GM12878 (cell line): ENCODE measurements at regions not wholly inside any gene's neighbourhood (a gene's known extent, or its start where the extent isn't known, plus 50 kb on each side); places are given as distances from the start of the nearest gene placed in this dataset.

Experiments used
- ATAC-seq: fragments of 200-7000 bp; cut with Tn5 transposase; 3 replicates; pipeline ENCODE4 v1.9.1; 2020; ENCODE audit warnings: mild to moderate bottlenecking, moderate library complexity
- BruUV-seq: library from RNA; stranded (reverse); fragments of 400-500 nt; replicated peaks from 2 replicates; lab custom pipeline; 2021; lab: Mats Ljungman, UMichigan
- CTCF ChIA-PET: fragments of 300-600 bp; sonication (Branson Sonifier 250); formaldehyde crosslinking; extraction: SDS; loops from one replicate; lab custom pipeline; 2021; ENCODE audit warnings: inconsistent platforms; lab: Yijun Ruan, JAX
- POLR2A ChIA-PET: fragments of 350-600 bp; formaldehyde crosslinking; extraction: SDS; loops from one replicate; lab custom pipeline; 2021; ENCODE audit warnings: inconsistent platforms; lab: Charles Lee
- RAD21 ChIA-PET: fragments of 300-600 bp; sonication (Branson Sonifier 250); formaldehyde crosslinking; loops from one replicate; lab custom pipeline; 2023; ENCODE audit warnings: antibody characterized with exemption; ENCODE audit not compliant: unreplicated experiment; lab: Charles Lee
- SMC1A ChIA-PET: fragments of 300-600 bp; sonication (Branson Sonifier 250); formaldehyde crosslinking; loops from one replicate; lab custom pipeline; 2023; ENCODE audit not compliant: unreplicated experiment, uncharacterized antibody; lab: Charles Lee
- DNase-seq: peaks from one replicate; pipeline ENCODE4 v3.0.0-alpha.2; 2011; ENCODE audit warnings: low read depth, low spot score
- FAIRE-seq: peaks from 3 replicates; lab custom pipeline; 2011; peaks lifted over from hg19 to GRCh38; lab: Jason Lieb, UNC
- H2AFZ ChIP-seq: 2 replicates; pipeline ENCODE4 v1.6.0; 2011; ENCODE audit warnings: low read depth, low read length, control low read depth; ENCODE audit not compliant: control insufficient read depth
- H3K27ac ChIP-seq: 2 replicates; pipeline ENCODE4 v1.5.1; 2011; ENCODE audit warnings: control low read depth; ENCODE audit not compliant: control insufficient read depth, insufficient read depth
- H3K27me3 ChIP-seq, 2 experiments: replicated peaks in 1 of 2; 2 replicates each; pipeline versions ENCODE4 v1.6.0 to v1.6.1; 2011; ENCODE audit warnings: low read length in 1 of 2; ENCODE audit not compliant: control insufficient read depth in 2 of 2, insufficient read depth in 2 of 2
- H3K36me3 ChIP-seq, 2 experiments: 2 replicates each; pipeline ENCODE4 v1.5.1; 2011; ENCODE audit warnings: low read length in 1 of 2; ENCODE audit not compliant: control insufficient read depth in 2 of 2, insufficient read depth in 2 of 2
- H3K4me1 ChIP-seq: 2 replicates; pipeline ENCODE4 v1.6.1; 2011; ENCODE audit warnings: mild to moderate bottlenecking, low read length, moderate library complexity, mixed read lengths; ENCODE audit not compliant: control insufficient read depth, insufficient read depth
- H3K4me2 ChIP-seq: 2 replicates; pipeline ENCODE4 v1.6.0; 2011; ENCODE audit warnings: control low read depth; ENCODE audit not compliant: control insufficient read depth, insufficient read depth
- H3K4me3 ChIP-seq: fragments of 200-600 bp; sonication (generic); 2 replicates; pipeline ENCODE4 v1.5.1; 2016
- H3K79me2 ChIP-seq: 2 replicates; pipeline ENCODE4 v1.6.0; 2011; ENCODE audit warnings: low read length; ENCODE audit not compliant: control insufficient read depth, insufficient read depth
- H3K9ac ChIP-seq: 2 replicates; pipeline ENCODE4 v1.8.0; 2011; ENCODE audit warnings: low read length, control low read depth, mixed read lengths; ENCODE audit not compliant: control insufficient read depth, insufficient read depth
- H3K9me3 ChIP-seq: replicated peaks from 3 replicates; pipeline ENCODE4 v1.5.1; 2011; ENCODE audit warnings: mild to moderate bottlenecking, low read length; ENCODE audit not compliant: control insufficient read depth, insufficient read depth
- H4K20me1 ChIP-seq: 2 replicates; pipeline ENCODE4 v1.6.0; 2011; ENCODE audit not compliant: control insufficient read depth, insufficient read depth
- ATF7 ChIP-seq: fragments of 450-650 bp; IDR thresholded peaks from 2 replicates; pipeline ENCODE4 v1.6.1; 2016; ENCODE audit warnings: low read depth, mild to moderate bottlenecking
- IKZF2 ChIP-seq, 2 experiments: fragments of 450-650 bp; IDR thresholded peaks; 2 replicates each; pipeline ENCODE4 v1.6.1; 2017; ENCODE audit warnings: mild to moderate bottlenecking in 2 of 2, moderate library complexity in 2 of 2
- MEF2A ChIP-seq: IDR thresholded peaks from 2 replicates; pipeline ENCODE4 v1.6.1; 2011; ENCODE audit warnings: low read depth, mild to moderate bottlenecking, low read length, moderate library complexity; ENCODE audit not compliant: insufficient read depth
- RUNX3 ChIP-seq: IDR thresholded peaks from 2 replicates; pipeline ENCODE4 v1.6.1; 2012; ENCODE audit warnings: low read length, inconsistent platforms
- STAT3 ChIP-seq: IDR thresholded peaks from 2 replicates; pipeline ENCODE4 v1.6.1; 2011; ENCODE audit warnings: low read depth, low read length, improper control_type of control experiment
- TCF7 ChIP-seq: IDR thresholded peaks from 2 replicates; pipeline ENCODE4 v1.6.1; 2014; ENCODE audit warnings: antibody characterized with exemption, borderline replicate concordance
- ZZZ3 ChIP-seq: IDR thresholded peaks from 2 replicates; pipeline ENCODE4 v1.6.1; 2011; ENCODE audit warnings: low read depth; ENCODE audit not compliant: control insufficient read depth, insufficient read length
- WGBS: methylation state at CpG from one replicate; pipeline ENCODE4 v1.1.6; 2016; ENCODE audit warnings: low lambda C conversion rate; ENCODE audit not compliant: insufficient replicate concordance, insufficient coverage; ENCODE audit errors: missing lambda C conversion rate; 5-methylcytosine and 5-hydroxymethylcytosine counted together
- in situ Hi-C: fragments of 300-500 bp; cut with MboI; formaldehyde crosslinking; loops from 9 replicates; pipeline ENCODE4 v1.14.3; 2018; ENCODE audit warnings: mixed read lengths
- intact Hi-C: fragments of 100-400 bp; cut with micrococcal nuclease; formaldehyde crosslinking; loops from one replicate; pipeline ENCODE4 v1.14.2; 2022; ENCODE audit not compliant: unreplicated experiment

DNA sequence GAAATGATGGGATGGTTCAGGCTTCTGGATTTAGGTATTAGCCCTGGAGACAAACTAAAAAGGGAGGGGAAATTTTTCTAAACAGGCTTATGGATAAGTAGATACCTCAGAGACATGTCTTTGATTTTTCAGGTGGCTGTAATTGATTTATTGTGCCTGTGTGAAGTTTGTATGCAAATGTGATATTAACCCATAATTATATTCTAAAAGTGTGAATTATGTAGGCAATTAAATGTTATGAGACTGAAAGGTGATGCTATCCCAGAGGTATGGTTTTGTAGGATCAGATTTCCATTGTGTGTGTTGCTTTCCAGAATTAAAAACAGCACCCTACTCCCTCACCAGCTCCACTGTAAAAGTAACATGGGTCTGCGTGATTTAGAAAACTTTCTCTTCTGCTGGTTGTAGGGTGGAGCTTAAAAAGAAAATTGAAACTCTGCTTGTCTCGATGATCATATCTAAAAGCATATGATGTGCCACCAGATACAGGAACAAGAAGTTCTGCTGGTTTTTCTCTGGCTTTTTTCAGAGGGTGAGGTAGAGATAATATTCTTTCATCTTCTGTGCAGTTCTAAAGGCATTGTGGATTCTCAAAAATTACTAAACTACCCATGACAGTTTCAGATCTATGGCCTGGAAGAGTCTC, 71.8 kb upstream of the TAF11L2 start:
- Histone ChIP-seq H3K36me3 (no peaks in the 10 kb centered on the region), H4K20me1 (no peaks in the 10 kb centered on the region), H3K9ac (no peak overlapping the region), H2AFZ (no peak overlapping the region), H3K9me3 (no peaks in the 10 kb centered on the region; the same call in 2 of the 3 replicates)
- in situ Hi-C loops = no loop called here
- peak; percentile 93 for ATAC-seq
- 0 out of 2 replicates have a peak, but pooled peaks have one; percentile 25 for TF ChIP-seq ATF7
- TF ChIP-seq RUNX3 = peak; percentile 48; the same call in 1 of the 2 replicates
- TF ChIP-seq TCF7 = 0 out of 2 replicates have a peak, but pooled peaks have one; percentile 46
- no peak for TF ChIP-seq STAT3
- TF ChIP-seq MEF2A = 0 out of 2 replicates have a peak, but pooled peaks have one; percentile 15
- TF ChIP-seq IKZF2 (IDR thresholded peaks at IDR 0.05) = 0 out of 4 replicates have a peak, but pooled peaks of 1 of the 2 experiments have one; percentile 8
- no peak for TF ChIP-seq ZZZ3
- TF ChIP-seq, all 136 proteins: peak for 5
- Histone ChIP-seq H3K27me3 (no peaks in the 10 kb centered on the region), H3K27ac (no peak overlapping the region), H3K4me3 (no peak overlapping the region; the same call in 1 of the 2 replicates), H3K4me2 (peak overlapping the region; percentile 46), H3K4me1 (peaks cover 14% of the 10 kb centered on the region), H3K79me2 (no peaks in the 10 kb centered on the region)
- intact Hi-C loops = loop anchor here (2.0 to 5.0 kb wide), 2 partner anchors 109 to 209 kb away; partner anchors contain the start of gene BASP1
- 0% methylated on average over 2 of the region's 2 CpGs for WGBS
- SMC1A ChIA-PET = interaction anchor here (1.0 to 1.8 kb wide), 7 partner anchors 11 to 211 kb away, joined by 3 to 5 read pairs (median 3); no protein-coding TSS in a partner anchor
- CTCF ChIA-PET = interaction anchor here (1.5 to 2.2 kb wide), 3 partner anchors 13 to 232 kb away, joined by 4 to 10 read pairs (median 7); no protein-coding TSS in a partner anchor
- RAD21 ChIA-PET = interaction anchor here (1.1 to 1.7 kb wide), 3 partner anchors 11 to 210 kb away, joined by 3 to 5 read pairs (median 4); no protein-coding TSS in a partner anchor
- peak; percentile 92 for FAIRE-seq
- peak; percentile 11 for DNase-seq
- no TSS peak for BruUV-seq
- POLR2A ChIA-PET = no interaction called here
